Stimulated activated CD8-positive, alpha-beta memory T cell treated with anti-CD3 and anti-CD28 coated beads, Interleukin-15, amount 100 ng/mL, for 24 hours (primary cell): ENCODE measurements at regions not wholly inside any gene's neighbourhood (a gene's known extent, or its start where the extent isn't known, plus 50 kb on each side); places are given as distances from the start of the nearest gene placed in this dataset.

Experiments used
- DNase-seq: peaks from one replicate; pipeline ENCODE4 v3.0.0-alpha.2; 2020; ENCODE audit warnings: low read depth

- no peak for DNase-seq
These were observed 60.9 kb upstream of the NT5C1B start for GRCh38 chr2:18650221-18650620.

GRCh38 chr2:18649502-18650135 lies 60.2 kb upstream of the NT5C1B start:
- DNase-seq, result no peak

- no peak for DNase-seq
These were observed 58.8 kb upstream of the NT5C1B start for GRCh38 chr2:18648161-18648560.

- no peak for DNase-seq
These were observed 58.4 kb upstream of the NT5C1B start for GRCh38 chr2:18647731-18648130.

- no peak for DNase-seq
These were observed 55.9 kb upstream of the NT5C1B start for GRCh38 chr2:18645315-18645714.

- no peak for DNase-seq
These were observed 54.7 kb upstream of the NT5C1B start for GRCh38 chr2:18644115-18644462.

GRCh38 chr2:18643326-18644114 lies 54.2 kb upstream of the NT5C1B start:
- DNase-seq, result no peak

GRCh38 chr2:18641823-18642222 lies 52.5 kb upstream of the NT5C1B start:
- DNase-seq, result no peak

- no peak for DNase-seq
These were observed 50.5 kb upstream of the NT5C1B start for GRCh38 chr2:18639756-18640453.
